Cardiac fibroblast (primary cell): ENCODE measurements at regions not wholly inside any gene's neighbourhood (a gene's known extent, or its start where the extent isn't known, plus 50 kb on each side); places are given as distances from the start of the nearest gene placed in this dataset.

ENCODE experiments used
- DNase-seq, 2 donors: peaks; one replicate each; pipeline versions ENCODE4 v3.0.0 to v3.0.0-alpha.2; 2010; ENCODE audit warnings: low read depth in 2 of 2
- H3K4me3 ChIP-seq, 2 donors: replicated peaks in 1 of 2; 1 replicate in 1 of 2; 2 replicates in 1 of 2; pipeline ENCODE4 v1.5.1; 2011; ENCODE audit warnings: low read depth in 2 of 2, low read length in 2 of 2, mild to moderate bottlenecking in 2 of 2, moderate library complexity in 1 of 2
- CTCF ChIP-seq: IDR thresholded peaks from one replicate; pipeline ENCODE4 v1.5.1; 2011; ENCODE audit warnings: low read depth, mild to moderate bottlenecking, low read length, inconsistent platforms

- no peak for TF ChIP-seq CTCF
- H3K4me3 ChIP-seq = no peak overlapping the region
- DNase-seq = no peak
These were observed 155.1 kb downstream of the DCK start for GRCh38 chr4:71148545-71148944.

- no peak overlapping the region for H3K4me3 ChIP-seq
- DNase-seq = peak in 1 of 2 donors; percentile 46
- no peak for TF ChIP-seq CTCF
These were observed 157.6 kb downstream of the DCK start for GRCh38 chr4:71151054-71151453.

- H3K4me3 ChIP-seq = no peak overlapping the region
- DNase-seq = no peak
- TF ChIP-seq CTCF = no peak
These were observed 163.2 kb downstream of the DCK start for GRCh38 chr4:71156616-71157015.

GRCh38 chr4:71162386-71162785, 168.9 kb downstream of the DCK start:
- H3K4me3 ChIP-seq = no peak overlapping the region
- TF ChIP-seq CTCF = no peak
- DNase-seq = no peak

GRCh38 chr4:71163317-71163716, 169.9 kb downstream of the DCK start:
- TF ChIP-seq CTCF = no peak
- H3K4me3 ChIP-seq = no peak overlapping the region
- peak in 1 of 2 donors; percentile 6 for DNase-seq

- no peak for DNase-seq
- TF ChIP-seq CTCF = no peak
- H3K4me3 ChIP-seq = no peak overlapping the region
These were observed 171.7 kb upstream of the SLC4A4 start for GRCh38 chr4:71167083-71167482.

GRCh38 chr4:71171592-71171991, 167.2 kb upstream of the SLC4A4 start:
- no peak for DNase-seq
- no peak for TF ChIP-seq CTCF
- no peak overlapping the region for H3K4me3 ChIP-seq
